H9 (cell line): ENCODE measurements at regions not wholly inside any gene's neighbourhood (a gene's known extent, or its start where the extent isn't known, plus 50 kb on each side); places are given as distances from the start of the nearest gene placed in this dataset.

Source experiments
- DNase-seq: peaks from one replicate; pipeline ENCODE4 v3.0.0-alpha.2; 2017
- H2AFZ ChIP-seq: one replicate; pipeline ENCODE4 v1.6.1; 2013; ENCODE audit warnings: mild to moderate bottlenecking, low read length, control low read depth, moderate library complexity
- H2AK5ac ChIP-seq: 2 replicates; pipeline ENCODE4 v1.6.1; 2013; ENCODE audit warnings: low read length, control low read depth, mixed read lengths; ENCODE audit not compliant: insufficient read length
- H2BK120ac ChIP-seq: one replicate; pipeline ENCODE4 v1.6.1; 2013; ENCODE audit warnings: low read depth, mild to moderate bottlenecking, low read length, control low read depth, inconsistent platforms; ENCODE audit not compliant: poor library complexity, severe bottlenecking
- H2BK12ac ChIP-seq: 2 replicates; pipeline ENCODE4 v1.6.1; 2013; ENCODE audit warnings: low read length, control low read depth, mixed read lengths, low read depth; ENCODE audit not compliant: insufficient read length
- H2BK15ac ChIP-seq: 2 replicates; pipeline ENCODE4 v1.6.1; 2013; ENCODE audit warnings: low read depth, low read length, control low read depth
- H2BK20ac ChIP-seq: one replicate; pipeline ENCODE4 v1.6.1; 2013; ENCODE audit warnings: low read depth, mild to moderate bottlenecking, low read length, control low read depth, inconsistent platforms; ENCODE audit not compliant: poor library complexity, severe bottlenecking
- H2BK5ac ChIP-seq: 2 replicates; pipeline ENCODE4 v1.6.1; 2013; ENCODE audit warnings: low read length, control low read depth, mixed read lengths; ENCODE audit not compliant: insufficient read length
- H3K14ac ChIP-seq: 2 replicates; pipeline ENCODE4 v1.6.1; 2013; ENCODE audit warnings: low read length, control low read depth; ENCODE audit not compliant: insufficient read depth
- H3K18ac ChIP-seq: 2 replicates; pipeline ENCODE4 v1.6.1; 2013; ENCODE audit warnings: low read depth, mild to moderate bottlenecking, mixed read lengths, low read length, control low read depth; ENCODE audit not compliant: insufficient read length
- H3K23ac ChIP-seq: 2 replicates; pipeline ENCODE4 v1.6.1; 2013; ENCODE audit warnings: low read length, control low read depth, mixed read lengths, low read depth; ENCODE audit not compliant: insufficient read length
- H3K23me2 ChIP-seq: 2 replicates; pipeline ENCODE4 v1.6.1; 2013; ENCODE audit warnings: low read depth, mild to moderate bottlenecking, mixed read lengths, low read length, control low read depth; ENCODE audit not compliant: insufficient read length, poor library complexity, severe bottlenecking
- H3K27ac ChIP-seq: 2 replicates; pipeline ENCODE4 v1.5.1; 2013; ENCODE audit warnings: low read length, control low read depth, mixed read lengths, low read depth; ENCODE audit not compliant: insufficient read length
- H3K27me3 ChIP-seq: 2 replicates; pipeline ENCODE4 v1.6.1; 2013; ENCODE audit warnings: low read length, control low read depth, inconsistent platforms; ENCODE audit not compliant: insufficient read depth
- H3K4ac ChIP-seq: 2 replicates; pipeline ENCODE4 v1.6.1; 2013; ENCODE audit warnings: low read depth, mild to moderate bottlenecking, control low read depth, inconsistent platforms, low read length, moderate library complexity
- H3K4me1 ChIP-seq: 2 replicates; pipeline ENCODE4 v1.6.1; 2013; ENCODE audit warnings: low read length, control low read depth, inconsistent platforms; ENCODE audit not compliant: insufficient read depth
- H3K4me2 ChIP-seq: 2 replicates; pipeline ENCODE4 v1.6.1; 2013; ENCODE audit warnings: low read length, control low read depth, mixed read lengths; ENCODE audit not compliant: insufficient read length, insufficient read depth
- H3K56ac ChIP-seq: 2 replicates; pipeline ENCODE4 v1.6.1; 2013; ENCODE audit warnings: low read depth, mild to moderate bottlenecking, mixed read lengths, low read length, control low read depth; ENCODE audit not compliant: insufficient read length
- H3K79me1 ChIP-seq: 2 replicates; pipeline ENCODE4 v1.6.1; 2013; ENCODE audit warnings: low read depth, mild to moderate bottlenecking, moderate library complexity, low read length, control low read depth, inconsistent platforms; ENCODE audit not compliant: insufficient read depth, poor library complexity, severe bottlenecking
- H3K79me2 ChIP-seq: 2 replicates; pipeline ENCODE4 v1.6.1; 2013; ENCODE audit warnings: low read length, control low read depth, inconsistent platforms; ENCODE audit not compliant: insufficient read depth
- H3K9ac ChIP-seq: 2 replicates; pipeline ENCODE4 v1.6.1; 2013; ENCODE audit warnings: low read length, control low read depth, mixed read lengths; ENCODE audit not compliant: insufficient read length; ENCODE audit errors: extremely low read depth
- H3K9me3 ChIP-seq: one replicate; pipeline ENCODE4 v1.6.1; 2013; ENCODE audit warnings: low read depth, low read length, inconsistent platforms; ENCODE audit not compliant: control insufficient read depth
- H3T11ph ChIP-seq: one replicate; pipeline ENCODE4 v1.6.1; 2013; ENCODE audit warnings: mild to moderate bottlenecking, low read length, control low read depth, inconsistent platforms
- H4K20me1 ChIP-seq: one replicate; pipeline ENCODE4 v1.6.1; 2013; ENCODE audit not compliant: control insufficient read depth, insufficient read length, insufficient read depth
- H4K5ac ChIP-seq: 2 replicates; pipeline ENCODE4 v1.6.1; 2013; ENCODE audit warnings: low read depth, mild to moderate bottlenecking, mixed read lengths, low read length, control low read depth; ENCODE audit not compliant: insufficient read length
- H4K8ac ChIP-seq: replicated peaks from 2 replicates; pipeline ENCODE4 v1.6.1; 2013; ENCODE audit warnings: low read length, control low read depth, mixed read lengths, low read depth; ENCODE audit not compliant: insufficient read length
- H4K91ac ChIP-seq: 2 replicates; pipeline ENCODE4 v1.6.1; 2013; ENCODE audit warnings: low read depth, mild to moderate bottlenecking, moderate library complexity, mixed read lengths, low read length, control low read depth; ENCODE audit not compliant: insufficient read length
- H3K27ac Mint-ChIP-seq, 3 experiments: 2 replicates in 2 of 3; 3 replicates in 1 of 3; pipeline ENCODE4 v1.8.0; 2020 to 2021; ENCODE audit warnings: mixed read lengths in 3 of 3, mild to moderate bottlenecking in 1 of 3, moderate library complexity in 1 of 3
- H3K27me3 Mint-ChIP-seq: 2 replicates; pipeline ENCODE4 v1.8.0; 2021; ENCODE audit warnings: low read depth, mild to moderate bottlenecking, moderate library complexity, mixed read lengths
- H3K36me3 Mint-ChIP-seq, 3 experiments: 2 replicates in 2 of 3; 3 replicates in 1 of 3; pipeline ENCODE4 v1.8.0; 2020 to 2021; ENCODE audit warnings: low read depth in 3 of 3, mixed read lengths in 3 of 3; ENCODE audit not compliant: insufficient read depth in 1 of 3
- H3K4me1 Mint-ChIP-seq, 2 experiments: 2 replicates each; pipeline ENCODE4 v1.8.0; 2020; ENCODE audit warnings: mixed read lengths in 2 of 2
- H3K4me3 Mint-ChIP-seq, 2 experiments: 2 replicates in 1 of 2; 3 replicates in 1 of 2; pipeline ENCODE4 v1.8.0; 2020 to 2021; ENCODE audit warnings: mild to moderate bottlenecking in 2 of 2, mixed read lengths in 2 of 2, moderate library complexity in 1 of 2
- H3K9me3 Mint-ChIP-seq, 2 experiments: 2 replicates in 1 of 2; 3 replicates in 1 of 2; pipeline ENCODE4 v1.8.0; 2020; ENCODE audit warnings: mild to moderate bottlenecking in 2 of 2, mixed read lengths in 2 of 2, moderate library complexity in 1 of 2
- TF ChIP-seq, protein P1 (sequence below): fragments of 200-600 bp; sonication (generic); conservative IDR thresholded peaks from 3 replicates; pipeline ENCODE4 v1.8.0; 2021; ENCODE audit warnings: antibody characterized with exemption, mild to moderate bottlenecking

DNA sequence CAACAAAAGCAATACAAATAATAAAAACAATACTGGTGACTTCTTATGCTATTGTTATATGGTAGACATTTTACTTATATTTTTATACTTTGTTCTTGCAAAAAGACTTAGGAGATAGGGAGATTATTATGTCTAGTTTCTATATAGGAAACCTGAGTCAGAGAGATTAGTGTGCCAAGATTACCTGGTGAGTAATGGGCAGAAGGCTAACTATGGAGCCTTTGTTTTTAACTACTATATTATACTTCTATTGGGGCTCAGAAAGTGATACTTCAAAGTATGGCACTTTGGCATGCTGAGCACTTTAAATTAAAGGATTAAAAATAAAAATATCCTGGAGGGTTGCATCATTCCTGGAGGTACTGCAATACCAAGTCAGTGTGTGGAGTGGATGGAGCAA lies 117.5 kb upstream of the CLINT1 start:
- no peaks in the 10 kb centered on the region for H3K9me3 Mint-ChIP-seq
- Histone ChIP-seq H4K5ac (no peak overlapping the region), H4K20me1 (no peaks in the 10 kb centered on the region)

More for the DNA sequence above, 117.5 kb upstream of the CLINT1 start:
- no peaks in the 10 kb centered on the region for H3K36me3 Mint-ChIP-seq
- no peak overlapping the region for H2BK20ac ChIP-seq
- H3K4me3 Mint-ChIP-seq = no peak overlapping the region
- no peak overlapping the region for H3K18ac ChIP-seq
- H4K91ac ChIP-seq = no peak overlapping the region
- H3K56ac ChIP-seq = no peak overlapping the region
- no peak overlapping the region for H3K23ac ChIP-seq
- no peak overlapping the region for H2BK5ac ChIP-seq
- no peak overlapping the region for H2BK15ac ChIP-seq
- H3K4me1 Mint-ChIP-seq = peaks cover 8 to 12% of the 10 kb centered on the region in 2 experiments
- no peak overlapping the region for H2BK120ac ChIP-seq
- TF ChIP-seq, protein P1, sequence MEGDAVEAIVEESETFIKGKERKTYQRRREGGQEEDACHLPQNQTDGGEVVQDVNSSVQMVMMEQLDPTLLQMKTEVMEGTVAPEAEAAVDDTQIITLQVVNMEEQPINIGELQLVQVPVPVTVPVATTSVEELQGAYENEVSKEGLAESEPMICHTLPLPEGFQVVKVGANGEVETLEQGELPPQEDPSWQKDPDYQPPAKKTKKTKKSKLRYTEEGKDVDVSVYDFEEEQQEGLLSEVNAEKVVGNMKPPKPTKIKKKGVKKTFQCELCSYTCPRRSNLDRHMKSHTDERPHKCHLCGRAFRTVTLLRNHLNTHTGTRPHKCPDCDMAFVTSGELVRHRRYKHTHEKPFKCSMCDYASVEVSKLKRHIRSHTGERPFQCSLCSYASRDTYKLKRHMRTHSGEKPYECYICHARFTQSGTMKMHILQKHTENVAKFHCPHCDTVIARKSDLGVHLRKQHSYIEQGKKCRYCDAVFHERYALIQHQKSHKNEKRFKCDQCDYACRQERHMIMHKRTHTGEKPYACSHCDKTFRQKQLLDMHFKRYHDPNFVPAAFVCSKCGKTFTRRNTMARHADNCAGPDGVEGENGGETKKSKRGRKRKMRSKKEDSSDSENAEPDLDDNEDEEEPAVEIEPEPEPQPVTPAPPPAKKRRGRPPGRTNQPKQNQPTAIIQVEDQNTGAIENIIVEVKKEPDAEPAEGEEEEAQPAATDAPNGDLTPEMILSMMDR = no peak
- no peaks in the 10 kb centered on the region for H3K9me3 ChIP-seq
- no peak overlapping the region for H3K4ac ChIP-seq
- H3K14ac ChIP-seq = no peak overlapping the region
- H3K27me3 ChIP-seq = no peaks in the 10 kb centered on the region
- H3K4me1 ChIP-seq = no peaks in the 10 kb centered on the region
- H2AFZ ChIP-seq = no peak overlapping the region
- no peak overlapping the region for H3T11ph ChIP-seq
- no peak overlapping the region for H2BK12ac ChIP-seq
- H4K8ac ChIP-seq = no peak overlapping the region
- H3K27me3 Mint-ChIP-seq = no peaks in the 10 kb centered on the region
- no peak overlapping the region for H3K4me2 ChIP-seq
- H3K27ac Mint-ChIP-seq = no peak overlapping the region
- DNase-seq = no peak
- no peaks in the 10 kb centered on the region for H3K23me2 ChIP-seq
- H3K9ac ChIP-seq = no peak overlapping the region
- no peak overlapping the region for H3K27ac ChIP-seq
- no peak overlapping the region for H2AK5ac ChIP-seq
- no peaks in the 10 kb centered on the region for H3K79me1 ChIP-seq
- H3K79me2 ChIP-seq = no peaks in the 10 kb centered on the region
